HL-60 (cell line): ENCODE measurements at regions not wholly inside any gene's neighbourhood (a gene's known extent, or its start where the extent isn't known, plus 50 kb on each side); places are given as distances from the start of the nearest gene placed in this dataset.

Experiments used
- DNase-seq, 2 experiments: peaks; one replicate each; pipeline ENCODE4 v3.0.0-alpha.2; 2010 to 2020; ENCODE audit warnings: low read depth in 1 of 2, low spot score in 1 of 2
- H3K27ac ChIP-seq: fragments of 250-450 bp; sonication (Bioruptor Pico); replicated peaks from 2 replicates; pipeline ENCODE4 v1.5.1; 2020; ENCODE audit warnings: mild to moderate bottlenecking, moderate library complexity
- H3K27me3 ChIP-seq: fragments of 250-450 bp; sonication (Bioruptor Pico); 2 replicates; pipeline ENCODE4 v1.5.1; 2021; ENCODE audit warnings: mild to moderate bottlenecking, moderate library complexity; ENCODE audit not compliant: insufficient read depth, poor library complexity, severe bottlenecking
- H3K4me3 ChIP-seq: replicated peaks from 2 replicates; pipeline ENCODE4 v1.5.1; 2011; ENCODE audit warnings: mild to moderate bottlenecking, control low read depth, low read length; ENCODE audit not compliant: insufficient read depth
- GABPA ChIP-seq: IDR thresholded peaks from 2 replicates; pipeline ENCODE4 v1.6.1; 2012; ENCODE audit warnings: low read depth
- POLR2AphosphoS5 ChIP-seq: IDR thresholded peaks from 2 replicates; pipeline ENCODE4 v1.6.1; 2012; ENCODE audit warnings: low read depth
- SPI1 ChIP-seq: IDR thresholded peaks from 2 replicates; pipeline ENCODE4 v1.6.1; 2012; ENCODE audit warnings: low read depth, mild to moderate bottlenecking, borderline replicate concordance
- TF ChIP-seq, protein P1 (sequence below): IDR thresholded peaks from one replicate; pipeline ENCODE4 v1.5.1; 2011; ENCODE audit warnings: low read length, control low read depth, inconsistent platforms; ENCODE audit not compliant: insufficient read depth
- TF ChIP-seq, protein P2 (sequence below): IDR thresholded peaks from 2 replicates; pipeline ENCODE4 v1.6.1; 2012; ENCODE audit warnings: low read depth; ENCODE audit not compliant: insufficient replicate concordance

DNA sequence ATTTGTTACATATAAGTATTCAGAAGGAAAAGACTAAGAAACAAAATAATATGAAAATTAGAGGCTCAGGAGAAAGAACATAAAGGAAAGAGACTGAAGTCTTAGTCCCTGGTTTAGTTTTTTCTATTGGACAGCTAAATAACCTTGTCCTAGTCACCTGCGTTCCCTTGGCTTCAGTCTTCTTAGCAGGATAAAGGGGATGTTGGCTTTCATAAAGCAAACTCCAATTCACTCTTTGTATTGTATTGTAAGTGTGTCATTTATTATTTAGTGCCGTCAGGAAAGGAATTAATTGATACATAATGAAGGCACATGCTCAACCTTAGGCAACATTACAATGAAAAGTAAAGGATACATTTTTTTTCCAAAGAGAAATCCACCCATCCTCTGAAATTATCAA, 190.3 kb upstream of the PPFIA2 start:
- DNase-seq, result no peak
- TF ChIP-seq, protein P1, sequence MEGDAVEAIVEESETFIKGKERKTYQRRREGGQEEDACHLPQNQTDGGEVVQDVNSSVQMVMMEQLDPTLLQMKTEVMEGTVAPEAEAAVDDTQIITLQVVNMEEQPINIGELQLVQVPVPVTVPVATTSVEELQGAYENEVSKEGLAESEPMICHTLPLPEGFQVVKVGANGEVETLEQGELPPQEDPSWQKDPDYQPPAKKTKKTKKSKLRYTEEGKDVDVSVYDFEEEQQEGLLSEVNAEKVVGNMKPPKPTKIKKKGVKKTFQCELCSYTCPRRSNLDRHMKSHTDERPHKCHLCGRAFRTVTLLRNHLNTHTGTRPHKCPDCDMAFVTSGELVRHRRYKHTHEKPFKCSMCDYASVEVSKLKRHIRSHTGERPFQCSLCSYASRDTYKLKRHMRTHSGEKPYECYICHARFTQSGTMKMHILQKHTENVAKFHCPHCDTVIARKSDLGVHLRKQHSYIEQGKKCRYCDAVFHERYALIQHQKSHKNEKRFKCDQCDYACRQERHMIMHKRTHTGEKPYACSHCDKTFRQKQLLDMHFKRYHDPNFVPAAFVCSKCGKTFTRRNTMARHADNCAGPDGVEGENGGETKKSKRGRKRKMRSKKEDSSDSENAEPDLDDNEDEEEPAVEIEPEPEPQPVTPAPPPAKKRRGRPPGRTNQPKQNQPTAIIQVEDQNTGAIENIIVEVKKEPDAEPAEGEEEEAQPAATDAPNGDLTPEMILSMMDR, result no peak
- TF ChIP-seq GABPA (no peak), POLR2AphosphoS5 (no peak), SPI1 (no peak)
- TF ChIP-seq, protein P2, sequence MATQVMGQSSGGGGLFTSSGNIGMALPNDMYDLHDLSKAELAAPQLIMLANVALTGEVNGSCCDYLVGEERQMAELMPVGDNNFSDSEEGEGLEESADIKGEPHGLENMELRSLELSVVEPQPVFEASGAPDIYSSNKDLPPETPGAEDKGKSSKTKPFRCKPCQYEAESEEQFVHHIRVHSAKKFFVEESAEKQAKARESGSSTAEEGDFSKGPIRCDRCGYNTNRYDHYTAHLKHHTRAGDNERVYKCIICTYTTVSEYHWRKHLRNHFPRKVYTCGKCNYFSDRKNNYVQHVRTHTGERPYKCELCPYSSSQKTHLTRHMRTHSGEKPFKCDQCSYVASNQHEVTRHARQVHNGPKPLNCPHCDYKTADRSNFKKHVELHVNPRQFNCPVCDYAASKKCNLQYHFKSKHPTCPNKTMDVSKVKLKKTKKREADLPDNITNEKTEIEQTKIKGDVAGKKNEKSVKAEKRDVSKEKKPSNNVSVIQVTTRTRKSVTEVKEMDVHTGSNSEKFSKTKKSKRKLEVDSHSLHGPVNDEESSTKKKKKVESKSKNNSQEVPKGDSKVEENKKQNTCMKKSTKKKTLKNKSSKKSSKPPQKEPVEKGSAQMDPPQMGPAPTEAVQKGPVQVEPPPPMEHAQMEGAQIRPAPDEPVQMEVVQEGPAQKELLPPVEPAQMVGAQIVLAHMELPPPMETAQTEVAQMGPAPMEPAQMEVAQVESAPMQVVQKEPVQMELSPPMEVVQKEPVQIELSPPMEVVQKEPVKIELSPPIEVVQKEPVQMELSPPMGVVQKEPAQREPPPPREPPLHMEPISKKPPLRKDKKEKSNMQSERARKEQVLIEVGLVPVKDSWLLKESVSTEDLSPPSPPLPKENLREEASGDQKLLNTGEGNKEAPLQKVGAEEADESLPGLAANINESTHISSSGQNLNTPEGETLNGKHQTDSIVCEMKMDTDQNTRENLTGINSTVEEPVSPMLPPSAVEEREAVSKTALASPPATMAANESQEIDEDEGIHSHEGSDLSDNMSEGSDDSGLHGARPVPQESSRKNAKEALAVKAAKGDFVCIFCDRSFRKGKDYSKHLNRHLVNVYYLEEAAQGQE, result no peak
- peaks cover 5% of the 10 kb centered on the region for H3K27me3 ChIP-seq
- no peak overlapping the region for H3K27ac ChIP-seq
- no peak overlapping the region for H3K4me3 ChIP-seq

DNA sequence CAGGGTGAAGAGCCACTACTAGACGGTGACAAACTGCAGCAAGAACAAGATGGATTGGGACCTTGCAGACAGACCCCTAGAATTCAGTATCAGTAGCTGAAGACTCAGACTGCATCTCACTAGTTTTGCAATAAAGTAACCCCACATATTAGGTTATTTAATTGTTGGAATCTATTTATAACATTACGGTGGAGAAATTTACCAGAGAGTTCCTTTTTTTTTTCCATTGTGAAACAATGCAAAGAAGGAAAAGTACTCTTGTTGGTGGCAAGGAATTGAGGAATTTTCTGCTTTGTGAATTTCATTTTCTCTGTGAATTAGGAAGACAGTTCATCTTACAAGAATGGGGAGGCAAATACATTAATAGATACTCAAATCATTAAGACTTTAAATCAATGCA, 185.7 kb upstream of the PPFIA2 start:
- no peak for TF ChIP-seq POLR2AphosphoS5
- TF ChIP-seq, protein P1, result no peak
- 0 out of 2 replicates have a peak, but pooled peaks have one; percentile 4 for TF ChIP-seq SPI1
- Histone ChIP-seq H3K27ac (no peak overlapping the region), H3K27me3 (peaks cover 3% of the 10 kb centered on the region), H3K4me3 (no peak overlapping the region)
- no peak for DNase-seq

DNA sequence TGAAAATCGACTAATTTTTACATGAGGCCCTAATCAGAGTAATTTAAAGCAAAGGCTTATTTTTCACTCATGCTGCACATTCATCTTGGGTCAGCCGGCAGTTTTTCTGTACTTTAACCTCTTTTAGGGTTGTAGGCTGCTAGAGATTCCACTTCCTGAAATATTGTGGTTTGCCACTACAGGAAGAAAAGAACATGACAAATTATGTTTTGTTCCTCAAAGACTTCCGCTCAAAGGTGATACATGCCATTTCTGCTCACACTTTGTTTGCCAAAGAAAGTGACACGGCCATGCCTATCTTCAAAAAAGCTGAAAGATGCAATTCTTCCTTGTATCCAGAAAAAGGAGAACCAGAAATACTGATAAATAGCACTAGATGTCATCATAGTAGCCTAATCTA, 183.4 kb upstream of the PPFIA2 start:
- Histone ChIP-seq H3K27me3 (peaks cover 3% of the 10 kb centered on the region), H3K27ac (no peak overlapping the region), H3K4me3 (no peak overlapping the region)
- DNase-seq, result peak; percentile 59 to 66
- TF ChIP-seq, protein P2, result no peak
- TF ChIP-seq, protein P1, result no peak
- TF ChIP-seq GABPA (no peak), POLR2AphosphoS5 (peak; percentile 84), SPI1 (peak; percentile 97)

DNA sequence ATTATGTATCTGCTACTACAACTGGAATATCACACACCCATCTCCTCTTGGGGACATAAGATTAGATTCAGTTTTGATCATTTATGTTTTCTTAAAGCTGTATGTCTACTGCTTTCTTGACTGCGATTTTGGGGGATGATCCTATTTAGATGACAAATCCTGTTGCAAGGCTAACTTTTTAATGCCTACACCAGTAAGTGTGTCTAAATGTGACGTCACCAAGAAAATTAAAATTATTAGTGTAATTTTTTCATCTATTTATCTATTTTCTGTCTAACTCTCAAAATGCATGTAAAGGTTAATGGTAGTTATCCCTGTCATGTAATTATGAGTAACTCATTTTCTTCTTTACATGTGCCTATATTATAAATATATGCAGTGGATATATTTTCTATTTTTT, 170.9 kb upstream of the PPFIA2 start:
- TF ChIP-seq POLR2AphosphoS5, result no peak
- no peak for TF ChIP-seq SPI1
- Histone ChIP-seq H3K4me3 (no peak overlapping the region), H3K27me3 (no peaks in the 10 kb centered on the region), H3K27ac (no peak overlapping the region)
- DNase-seq, result no peak
